HG03095 (cell line): ENCODE measurements at regions not wholly inside any gene's neighbourhood (a gene's known extent, or its start where the extent isn't known, plus 50 kb on each side); places are given as distances from the start of the nearest gene placed in this dataset.

ENCODE experiments used
- ATAC-seq: cut with Tn5 transposase; IDR thresholded peaks from one replicate; pipeline ENCODE4 v1.9.1; 2021; ENCODE audit warnings: moderate library complexity; ENCODE audit not compliant: unreplicated experiment

DNA sequence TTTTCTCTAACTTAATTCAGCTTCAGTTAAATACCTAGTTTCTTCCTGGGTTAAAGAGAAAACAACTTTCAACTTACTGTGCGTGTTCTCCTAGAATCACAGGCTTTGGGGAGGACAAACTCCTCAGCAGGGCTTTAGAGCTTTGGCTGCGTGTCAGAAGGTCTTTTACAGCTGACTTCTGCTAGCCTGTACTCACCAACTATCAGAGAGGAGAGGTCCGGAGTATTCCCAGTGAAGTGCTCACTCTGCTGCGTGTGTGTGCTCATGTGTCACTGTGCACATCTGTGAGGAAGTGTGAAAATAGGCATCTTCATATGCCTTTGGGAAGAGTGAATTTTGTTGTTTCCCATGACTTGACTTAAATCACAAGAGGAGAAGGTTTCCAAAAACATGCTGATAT is 423.2 kb upstream of the SGCD start:
- ATAC-seq, result no peak

DNA sequence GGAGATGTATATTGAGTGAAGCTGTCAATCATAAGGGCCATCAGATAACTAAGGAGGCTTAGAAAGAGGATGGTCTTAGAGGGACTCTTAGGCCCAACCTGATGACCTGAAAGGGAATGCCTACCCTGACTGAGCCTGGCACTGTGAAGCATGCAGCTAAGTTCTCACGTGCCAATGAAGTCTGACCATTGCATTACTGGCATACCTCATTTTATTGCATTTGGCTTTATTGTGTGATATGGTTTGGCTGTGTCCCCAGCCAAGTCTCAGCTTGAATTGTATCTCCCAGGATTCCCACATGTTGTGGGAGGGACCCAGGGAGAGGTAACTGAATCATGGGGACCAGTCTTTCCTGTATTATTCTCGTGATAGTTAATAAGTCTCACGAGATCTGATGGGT is 421.6 kb upstream of the SGCD start:
- no peak for ATAC-seq

DNA sequence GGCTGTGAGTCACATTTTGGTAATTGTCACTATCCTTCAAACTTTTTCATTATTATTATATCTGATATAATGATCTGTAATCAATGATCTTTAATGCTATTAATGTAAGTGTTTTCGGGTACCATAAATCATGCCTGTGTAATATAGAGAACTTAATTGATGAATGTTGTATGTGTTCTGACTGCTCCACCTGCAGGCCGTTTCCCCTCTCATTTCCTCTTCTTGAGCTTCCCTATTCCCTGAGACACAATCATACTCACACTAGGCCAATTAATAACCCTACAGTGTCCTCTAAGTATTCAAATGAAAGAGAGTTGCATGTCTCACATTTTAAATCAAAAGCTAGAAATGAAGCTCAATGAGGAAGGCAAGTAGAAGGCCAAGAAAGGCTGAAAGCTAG is 420.9 kb upstream of the SGCD start:
- no peak for ATAC-seq

DNA sequence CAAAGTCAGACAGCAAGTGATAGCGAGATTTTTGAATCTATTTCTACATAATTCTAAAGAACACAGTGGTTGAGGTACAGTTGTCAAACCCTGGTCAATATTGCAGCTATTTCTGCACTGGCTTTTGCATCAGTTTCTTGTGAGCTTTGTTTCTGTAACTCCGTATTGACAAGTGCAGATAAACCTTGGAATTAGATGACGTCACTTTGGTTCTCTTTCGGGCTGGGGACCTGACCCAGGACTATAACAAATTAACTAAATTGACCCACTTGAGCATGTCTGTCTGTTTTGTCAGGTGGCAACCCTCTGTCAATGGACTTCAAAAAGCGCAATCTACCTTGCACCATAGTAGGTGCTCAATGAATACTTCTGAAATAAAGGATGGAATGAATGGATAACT is 418.4 kb upstream of the SGCD start:
- no peak for ATAC-seq

DNA sequence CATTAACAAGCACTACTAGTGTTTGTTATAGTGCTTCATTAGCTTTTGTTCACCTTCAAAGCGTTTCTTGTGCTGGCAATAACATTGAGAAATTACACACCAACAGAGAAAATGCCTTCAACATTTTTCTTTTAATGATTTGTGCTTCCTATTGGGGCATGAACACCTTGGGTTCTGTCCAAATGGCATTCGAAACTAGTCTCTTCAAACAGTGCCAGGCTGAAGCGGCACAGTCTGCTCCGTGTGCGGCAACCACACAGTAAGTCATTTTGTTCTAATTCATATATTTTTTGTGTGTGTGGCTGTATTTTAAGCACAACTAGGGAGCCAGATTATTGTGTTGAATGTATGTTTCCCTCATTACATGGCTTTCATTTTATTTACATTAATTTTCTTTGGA is 414.7 kb upstream of the SGCD start:
- no peak for ATAC-seq

DNA sequence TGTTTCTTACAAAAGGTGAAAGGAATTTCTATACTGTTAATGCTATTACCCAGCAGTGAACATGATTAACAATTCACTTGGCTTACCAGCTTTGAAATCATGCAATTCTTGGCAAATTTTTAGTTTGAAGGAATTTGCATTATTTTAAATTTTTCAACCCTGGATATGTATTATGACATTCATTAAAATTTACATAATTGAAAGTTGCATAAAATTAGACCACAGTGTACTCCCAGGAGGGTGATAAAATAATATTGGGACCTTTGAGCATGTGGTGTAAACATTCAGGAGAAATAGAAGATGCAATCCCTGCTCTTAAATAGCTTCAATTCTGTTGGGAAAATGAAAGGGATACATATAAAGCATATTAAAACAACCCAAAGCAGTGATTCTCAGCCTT is 412.2 kb upstream of the SGCD start:
- no peak for ATAC-seq

DNA sequence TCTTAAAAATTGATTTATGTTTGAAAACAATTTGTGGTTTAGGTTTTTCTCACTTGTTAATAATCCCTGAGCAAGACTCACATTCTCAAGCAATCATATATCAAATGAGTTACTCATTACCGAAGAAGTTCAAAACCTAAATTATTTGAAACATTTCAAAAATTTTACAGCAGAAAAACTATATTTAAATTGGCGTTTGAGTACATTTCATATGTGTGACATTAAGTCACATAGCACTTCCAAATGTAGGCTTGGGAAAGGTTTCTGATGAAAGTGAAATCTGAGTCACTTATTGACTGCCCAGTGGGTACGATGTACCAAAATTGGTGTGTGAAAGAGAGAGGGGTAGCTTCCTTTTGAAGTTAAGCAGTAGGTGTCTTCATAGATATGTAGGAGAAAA is 411.4 kb upstream of the SGCD start:
- no peak for ATAC-seq

DNA sequence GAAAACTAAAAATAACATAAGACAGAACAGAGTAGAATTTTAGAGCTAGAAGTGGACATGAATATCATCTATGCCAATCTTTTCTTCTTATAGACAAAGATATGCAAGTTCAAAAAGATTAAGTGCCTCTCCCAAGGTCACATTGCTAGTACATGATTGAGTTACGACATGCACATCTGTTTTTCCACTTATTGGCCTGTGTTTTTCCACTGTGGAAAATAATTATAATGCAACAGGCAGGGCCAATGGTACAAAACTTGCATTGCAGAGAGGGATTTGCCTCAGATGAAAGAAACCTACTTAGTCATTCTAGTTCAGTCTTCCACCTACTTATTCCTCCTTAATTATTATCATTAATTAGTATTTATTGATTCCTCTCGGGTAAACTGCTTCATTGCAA is 407.8 kb upstream of the SGCD start:
- ATAC-seq, result no peak

DNA sequence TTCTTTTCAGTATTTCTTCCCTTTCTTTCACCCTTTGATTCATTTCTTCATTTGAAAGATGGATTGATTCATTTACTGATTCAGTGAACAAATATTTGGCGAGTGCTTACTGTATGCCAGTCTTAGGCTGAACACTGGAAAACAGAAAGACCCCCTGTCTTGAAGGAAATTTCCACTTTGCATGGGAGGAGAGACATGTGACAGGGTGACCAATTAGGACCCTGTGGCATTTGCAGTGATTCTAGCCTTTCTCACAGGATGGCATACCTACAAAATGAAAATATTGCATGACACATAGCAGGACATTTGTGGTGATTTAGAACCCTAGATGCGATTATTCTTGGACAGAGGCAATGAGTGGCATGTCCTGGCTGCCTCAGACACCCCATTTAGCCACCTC is 407.2 kb upstream of the SGCD start:
- no peak for ATAC-seq

DNA sequence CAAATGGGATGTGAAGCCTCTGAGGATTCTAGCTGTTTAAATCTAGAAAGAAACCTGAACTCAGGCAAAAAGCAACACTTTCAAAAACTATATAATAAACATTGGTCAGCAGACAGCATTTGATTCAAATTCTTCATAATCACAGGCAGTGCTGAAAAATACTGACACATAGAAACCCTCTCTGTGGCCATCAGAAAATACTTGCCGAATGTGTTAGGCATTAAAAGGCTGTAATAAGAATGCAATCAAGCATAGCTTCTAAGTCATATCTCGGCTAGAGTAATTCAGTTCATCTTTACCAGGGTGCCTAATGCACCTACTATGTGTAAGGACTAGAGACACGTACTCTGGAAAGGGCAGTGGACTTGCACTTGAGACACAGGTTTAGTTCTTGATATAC is 405.3 kb upstream of the SGCD start:
- no peak for ATAC-seq

DNA sequence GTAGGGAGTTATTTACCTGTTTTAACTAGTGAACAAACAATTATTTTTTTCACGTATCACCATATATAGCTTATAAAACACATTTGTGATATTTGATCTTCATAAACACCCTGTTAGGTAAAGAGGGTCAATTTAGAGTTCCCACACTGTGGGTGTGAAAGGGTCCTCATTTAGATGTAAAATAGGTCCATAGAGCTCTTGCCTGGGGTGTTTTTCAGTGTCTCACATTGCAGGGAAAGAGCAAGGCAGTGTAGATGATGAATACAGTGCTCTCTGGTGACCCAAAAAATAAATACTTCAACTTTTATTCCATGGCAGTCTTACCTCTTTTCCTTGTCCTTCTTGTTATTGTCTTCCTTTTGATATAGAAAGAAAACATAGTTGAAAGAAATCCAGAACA is 403.2 kb upstream of the SGCD start:
- ATAC-seq, result no peak

DNA sequence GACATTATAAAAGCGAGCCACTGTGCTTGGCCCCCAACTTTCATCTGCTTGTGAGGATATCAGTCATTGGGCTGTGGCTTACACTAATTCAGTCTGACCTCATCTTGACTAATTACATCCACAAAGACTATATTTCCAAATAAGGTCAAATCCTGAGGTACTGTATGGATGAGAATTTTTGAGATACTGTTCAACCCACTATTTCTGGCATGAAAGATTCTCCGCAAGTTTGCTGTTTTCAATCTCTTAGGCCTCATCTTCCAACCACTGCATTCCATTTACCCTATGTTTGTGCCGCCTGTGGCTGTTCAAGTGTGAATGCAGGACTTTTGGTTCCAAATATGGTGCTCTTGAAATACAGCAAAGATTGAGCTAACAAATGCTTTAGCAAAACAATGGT is 400.9 kb upstream of the SGCD start:
- no peak for ATAC-seq

DNA sequence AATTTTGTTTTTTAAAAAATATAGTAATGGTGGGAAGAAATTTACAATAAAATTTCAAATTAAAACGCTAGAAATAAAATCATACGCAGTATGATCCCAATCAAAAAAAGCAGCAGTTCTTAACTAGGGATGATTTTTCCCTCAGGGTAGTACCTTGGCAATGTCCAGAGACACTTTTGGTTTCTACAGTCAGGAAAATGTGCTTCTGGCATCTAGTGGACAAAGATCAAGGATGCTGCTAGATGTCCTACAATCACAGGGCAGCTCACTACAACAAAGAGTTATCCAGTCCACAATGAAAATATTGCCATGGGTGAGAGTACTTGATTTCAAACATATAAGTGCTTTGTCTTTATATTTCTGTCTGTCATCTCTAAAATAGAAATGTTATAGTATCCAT is 400.2 kb upstream of the SGCD start:
- no peak for ATAC-seq

DNA sequence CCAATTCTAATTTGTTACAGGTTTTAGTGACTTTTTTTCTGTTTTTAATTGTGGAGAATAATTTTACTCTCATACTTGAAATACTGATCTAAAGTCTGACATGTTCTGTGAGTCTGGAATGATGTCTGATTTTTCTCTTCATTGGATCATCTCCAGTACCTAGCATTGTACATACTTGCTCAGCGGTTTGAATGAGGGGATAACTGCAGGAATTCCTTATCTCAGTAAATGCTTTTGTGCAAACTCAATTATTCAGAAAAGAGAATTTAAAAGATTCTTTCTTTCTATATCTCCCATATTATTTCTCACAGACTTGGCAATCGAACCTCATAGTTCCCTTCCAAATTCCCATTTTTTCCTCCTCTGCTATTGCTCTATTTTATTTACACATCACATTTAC is 397.9 kb upstream of the SGCD start:
- no peak for ATAC-seq

DNA sequence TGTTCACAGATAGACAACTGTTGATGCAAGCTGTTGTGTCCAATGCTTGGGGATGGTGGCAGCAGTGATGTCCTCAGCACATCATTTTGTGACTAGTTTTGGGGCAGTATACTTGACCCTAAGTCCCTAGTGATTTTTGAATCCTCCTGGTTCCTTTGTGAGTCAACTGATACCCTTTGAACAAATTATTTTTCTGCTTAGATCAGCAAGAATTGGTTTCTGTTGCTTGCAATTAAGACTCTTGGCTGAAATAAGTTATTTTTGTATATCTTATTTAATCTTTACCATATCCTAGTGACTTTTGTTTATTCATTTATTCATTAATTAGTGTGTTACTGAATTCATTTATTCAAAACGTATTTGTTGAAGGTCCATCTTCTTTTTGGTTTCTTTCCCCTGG is 392.0 kb upstream of the SGCD start:
- no peak for ATAC-seq

DNA sequence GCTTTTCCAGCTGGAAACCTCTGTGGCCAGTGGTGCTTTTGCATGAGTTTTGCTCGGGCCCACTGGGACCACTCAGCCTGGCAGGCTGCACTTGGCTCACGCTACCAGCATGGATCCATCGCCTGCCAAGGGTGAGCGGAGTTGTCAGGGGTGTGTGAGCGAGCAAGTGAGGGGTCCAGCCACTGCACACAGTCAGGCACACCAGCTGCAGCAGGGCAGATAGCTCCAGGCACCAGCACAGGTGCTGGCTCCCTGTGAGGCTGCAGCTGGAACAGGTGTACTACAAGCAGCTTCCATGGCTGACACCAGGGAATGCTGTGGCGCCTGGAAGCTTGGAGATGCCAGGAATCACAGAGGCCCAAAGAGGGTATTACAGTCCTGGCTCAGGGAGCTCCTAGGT is 391.2 kb upstream of the SGCD start:
- ATAC-seq, result no peak

DNA sequence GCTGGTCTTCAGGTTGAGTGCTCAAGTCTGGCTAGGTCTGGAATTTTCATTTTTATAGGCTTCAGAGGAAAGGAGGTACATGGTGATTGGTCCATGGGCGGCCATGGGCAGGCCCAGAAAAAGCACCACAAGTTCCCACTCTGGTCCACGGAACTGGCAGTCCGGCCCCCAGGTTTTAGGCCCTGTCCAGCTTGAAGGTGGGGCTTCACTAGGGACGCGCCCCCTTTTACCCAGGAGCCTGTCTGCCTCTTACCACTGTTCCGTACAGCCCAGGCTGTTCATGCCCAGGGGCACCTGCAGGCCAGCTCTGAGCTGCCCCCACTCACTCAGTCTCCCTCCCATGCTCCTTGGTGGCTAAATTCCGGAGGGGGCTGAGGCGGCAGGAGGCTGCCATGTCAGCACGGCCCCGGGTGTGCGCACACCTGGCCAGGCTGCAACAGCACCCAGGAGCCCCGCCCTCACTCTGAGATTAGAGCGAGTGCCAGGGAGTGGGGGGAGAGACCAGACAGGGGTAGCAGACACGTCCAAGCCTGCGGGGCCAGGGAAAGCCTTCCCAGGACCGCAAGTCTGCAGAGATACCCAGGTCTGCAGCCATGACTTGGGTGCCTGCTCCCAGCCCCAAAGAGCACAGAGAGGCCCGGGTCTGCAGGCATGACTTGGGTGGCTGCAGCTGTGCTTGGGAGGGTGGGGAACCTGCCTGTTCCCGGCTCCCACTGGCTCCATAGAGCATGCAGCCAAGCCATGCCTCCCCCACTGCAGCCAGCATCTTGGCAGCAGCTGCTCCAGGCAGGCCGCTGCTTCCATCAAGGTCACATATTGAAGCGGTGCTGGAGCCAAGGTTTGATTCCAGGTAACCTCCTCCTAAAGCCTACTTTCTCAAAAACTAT is 390.2 kb upstream of the SGCD start:
- ATAC-seq, result no peak

DNA sequence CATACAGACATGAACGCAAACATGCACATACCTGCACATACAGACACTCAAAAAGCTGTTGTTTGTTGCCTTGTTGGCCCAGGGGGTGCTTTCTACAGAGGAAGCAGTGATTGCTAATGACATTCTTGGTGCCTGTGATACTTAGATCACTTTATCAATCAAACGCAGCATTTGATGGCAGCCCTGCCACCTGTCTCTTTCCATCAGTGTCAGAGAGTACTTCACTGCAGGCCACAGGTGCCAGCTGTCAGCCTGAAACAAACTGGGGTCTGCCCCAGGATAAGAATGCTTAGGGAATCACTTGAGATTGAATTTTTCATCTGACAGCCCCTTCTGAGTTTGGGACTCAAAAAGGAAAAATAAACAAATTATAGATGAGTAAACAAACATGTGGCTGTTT is 388.9 kb upstream of the SGCD start:
- no peak for ATAC-seq

DNA sequence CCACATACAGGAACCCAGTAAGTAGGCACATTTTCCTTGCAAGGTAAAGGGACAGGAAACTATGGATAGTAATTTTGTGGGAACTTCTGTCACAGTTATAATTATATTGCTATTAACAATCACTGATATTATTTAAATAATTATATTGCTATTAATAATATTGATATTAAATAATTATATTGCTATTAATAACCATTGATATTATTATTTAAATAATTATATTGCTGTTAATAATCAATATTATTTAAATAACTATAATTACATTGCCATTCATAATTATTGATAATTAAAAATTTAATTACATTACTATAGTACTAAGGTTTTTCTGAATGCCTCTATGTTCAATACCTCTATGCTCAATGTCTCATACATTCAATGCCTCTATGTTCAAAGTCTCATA is 385.6 kb upstream of the SGCD start:
- no peak for ATAC-seq

DNA sequence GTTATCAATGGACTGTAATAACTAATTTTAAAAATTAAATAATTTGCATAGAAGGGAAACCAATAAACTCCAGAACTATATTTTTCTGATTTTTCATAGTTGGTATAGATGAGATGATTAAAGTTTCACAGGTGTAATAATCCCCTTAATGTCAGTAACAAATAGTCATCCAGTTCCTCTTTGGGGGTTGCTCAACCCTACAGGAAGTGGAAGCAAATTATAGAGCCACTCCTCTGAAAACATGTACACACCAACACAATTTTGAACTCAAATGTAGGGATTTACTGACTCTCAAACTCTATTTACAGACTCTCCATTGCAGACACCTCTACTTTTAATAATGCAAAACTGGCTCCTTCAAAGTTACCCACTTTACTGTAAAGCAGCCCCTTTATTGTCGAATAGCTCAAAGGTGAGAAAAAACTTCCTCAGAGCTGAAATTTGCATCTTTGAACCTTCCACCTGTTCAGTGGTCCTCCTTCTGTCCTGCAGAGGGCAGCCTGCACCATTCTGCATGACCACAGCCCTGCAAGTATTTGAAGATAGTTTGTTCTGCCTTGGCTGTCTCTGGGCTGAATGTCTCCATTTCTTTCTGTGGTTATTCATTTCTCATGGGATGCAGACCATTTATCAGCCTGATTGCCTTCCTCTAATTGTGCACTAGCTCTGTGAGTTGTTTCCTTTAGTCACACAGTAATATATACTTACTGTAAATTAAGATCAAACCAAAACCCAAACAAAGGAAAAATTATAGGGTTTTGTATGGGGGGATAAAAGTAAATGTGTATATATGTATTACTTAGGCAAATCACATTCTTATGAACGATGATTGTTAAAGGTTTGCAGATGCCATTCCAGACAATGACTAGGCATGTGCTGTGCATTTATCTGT is 383.2 kb upstream of the SGCD start:
- peak; percentile 75 for ATAC-seq

DNA sequence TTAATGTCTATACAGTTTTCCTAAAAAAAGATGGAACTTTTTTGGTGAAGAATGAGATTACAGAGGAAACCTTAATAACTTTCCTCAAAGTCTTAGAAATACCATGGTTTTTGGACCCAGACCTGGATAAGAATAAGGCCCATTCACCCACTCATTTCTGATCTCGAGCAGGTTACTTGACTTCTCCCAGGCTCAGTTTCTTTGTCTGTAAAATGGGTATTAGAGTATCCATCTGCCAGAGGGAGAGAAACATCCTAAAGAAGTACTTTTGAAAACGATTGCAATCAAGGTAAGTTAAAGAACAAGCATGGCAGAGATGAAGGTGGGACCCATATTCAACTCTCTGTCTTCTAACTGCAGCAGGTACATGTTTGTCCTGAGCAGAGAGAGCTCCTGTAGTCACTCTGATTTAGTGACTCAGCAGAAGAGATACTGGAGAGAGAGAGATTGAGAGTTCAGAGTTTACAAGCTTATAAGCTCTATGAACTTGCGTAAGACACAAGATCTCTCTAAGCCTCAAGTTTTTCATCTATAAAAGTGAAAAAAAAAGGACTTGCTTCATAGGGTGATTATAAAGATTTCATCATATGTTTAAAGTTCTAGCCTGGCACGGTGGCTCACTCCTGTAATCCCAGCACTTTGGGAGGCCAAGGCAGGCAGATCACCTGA is 379.4 kb upstream of the SGCD start:
- no peak for ATAC-seq

DNA sequence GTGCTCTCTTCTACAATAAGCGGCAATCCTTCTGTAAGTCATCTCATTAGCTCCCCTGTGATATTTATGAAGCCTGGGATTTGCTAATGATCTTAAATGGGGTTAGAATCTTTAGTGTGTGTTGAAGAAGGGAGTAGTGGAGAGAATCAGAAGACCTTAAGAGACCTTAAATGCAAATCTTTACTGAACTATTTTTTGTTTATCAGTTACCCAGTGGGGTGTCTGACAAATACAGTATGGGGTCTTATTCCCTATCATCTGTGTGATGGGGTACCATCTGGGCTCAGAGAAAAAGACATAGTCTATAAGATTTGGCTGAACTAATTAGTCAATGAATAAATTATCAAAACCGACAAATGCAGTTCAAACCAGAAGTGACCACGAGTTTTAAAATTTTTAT is 378.4 kb upstream of the SGCD start:
- no peak for ATAC-seq
